Upper lobe of left lung (tissue), 6 donors: ENCODE measurements at regions not wholly inside any gene's neighbourhood (a gene's known extent, or its start where the extent isn't known, plus 50 kb on each side); places are given as distances from the start of the nearest gene placed in this dataset.
A peak's percentile ranks its signal among the peaks of the same experiment; 100 is the strongest.

Experiments
- ATAC-seq, 2 donors: fragments of 200-7000 bp; cut with Tn5 transposase; one replicate each; pipeline ENCODE4 v1.9.1; 2022; ENCODE audit warnings: mild to moderate bottlenecking in 2 of 2, moderate library complexity in 2 of 2; ENCODE audit not compliant: low FRiP score in 2 of 2
- DNase-seq, 2 donors: peaks; one replicate each; pipeline ENCODE4 v3.0.0-alpha.2; 2019 to 2020
- H3K27ac ChIP-seq, 4 donors: fragments of 200-600 bp; sonication (generic); one replicate each; pipeline ENCODE4 v1.5.1; 2016 to 2019
- H3K27me3 ChIP-seq, 4 donors: fragments of 200-600 bp; sonication (generic); one replicate each; pipeline ENCODE4 v1.5.1; 2017 to 2019
- H3K36me3 ChIP-seq, 4 donors: fragments of 200-600 bp; sonication (generic); one replicate each; pipeline ENCODE4 v1.5.1; 2016 to 2019
- H3K4me1 ChIP-seq, 4 donors: fragments of 200-600 bp; sonication (generic); one replicate each; pipeline ENCODE4 v1.5.1; 2018 to 2019
- H3K4me3 ChIP-seq, 4 donors: fragments of 200-600 bp; sonication (generic); one replicate each; pipeline ENCODE4 v1.5.1; 2017 to 2019; ENCODE audit warnings: mild to moderate bottlenecking in 2 of 4, moderate library complexity in 1 of 4
- H3K9me3 ChIP-seq, 4 donors: fragments of 200-600 bp; sonication (generic); one replicate each; pipeline ENCODE4 v1.5.1; 2018 to 2019
- CTCF ChIP-seq, 6 experiments: fragments of 450-650 bp in 4 of 6; fragments of 200-600 bp in 2 of 6; sonication (generic) in 2 of 6; IDR thresholded peaks; one replicate each; pipeline ENCODE4 v1.5.1; 2016 to 2019; ENCODE audit warnings: antibody characterized with exemption in 6 of 6
- EP300 ChIP-seq, 4 donors: sonication (generic); formaldehyde crosslinking; IDR thresholded peaks; one replicate each; pipeline ENCODE4 v1.5.1; 2017; ENCODE audit warnings: antibody characterized with exemption in 4 of 4, control low read depth in 2 of 4
- POLR2A ChIP-seq, 4 donors: fragments of 450-650 bp; IDR thresholded peaks; one replicate each; pipeline ENCODE4 v1.5.1; 2016 to 2017; ENCODE audit warnings: antibody characterized with exemption in 4 of 4, mild to moderate bottlenecking in 2 of 4
- POLR2AphosphoS5 ChIP-seq, 2 donors: sonication (generic); formaldehyde crosslinking; IDR thresholded peaks; one replicate each; pipeline ENCODE4 v1.5.1; 2017; ENCODE audit warnings: antibody characterized with exemption in 2 of 2
- WGBS, 2 donors: methylation state at CpG; one replicate each; pipeline ENCODE4 v1.1.5; 2017 to 2018; 5-methylcytosine and 5-hydroxymethylcytosine counted together
- donor health status: DM: no; HTN: no; CAD: no; lungs with moderate emphysema.
- donor health status: DM: no; HTN: yes; CAD: no; lungs with severe emphysema.

GRCh38 chr13:74778087-74778486 lies 643.9 kb upstream of the KLF12 start:
- no peaks in the 10 kb centered on the region for H3K9me3 ChIP-seq
- 71 to 74% methylated on average over 4 of the region's 4 CpGs for WGBS, 2 donors
- no peak for DNase-seq

GRCh38 chr13:74774264-74774663 lies 640.1 kb upstream of the KLF12 start:
- TF ChIP-seq CTCF (IDR thresholded peaks at IDR 0.05) (no peak), POLR2A (IDR thresholded peaks at IDR 0.05) (no peak), POLR2AphosphoS5 (IDR thresholded peaks at IDR 0.05) (no peak), EP300 (IDR thresholded peaks at IDR 0.05) (no peak)
- ATAC-seq, result no peak

More at GRCh38 chr13:74778087-74778486, 643.9 kb upstream of the KLF12 start:
- ATAC-seq, result no peak
- H3K27me3 ChIP-seq, result no peaks in the 10 kb centered on the region
- H3K27ac ChIP-seq, result no peak overlapping the region
- no peak overlapping the region for H3K4me3 ChIP-seq
- TF ChIP-seq CTCF (IDR thresholded peaks at IDR 0.05) (no peak), POLR2AphosphoS5 (IDR thresholded peaks at IDR 0.05) (no peak), EP300 (IDR thresholded peaks at IDR 0.05) (no peak)
- H3K36me3 ChIP-seq, result no peaks in the 10 kb centered on the region
- no peaks in the 10 kb centered on the region for H3K4me1 ChIP-seq

GRCh38 chr13:74773248-74773647 lies 639.0 kb upstream of the KLF12 start:
- Histone ChIP-seq H3K4me3 (no peak overlapping the region), H3K9me3 (no peaks in the 10 kb centered on the region), H3K4me1 (no peaks in the 10 kb centered on the region), H3K27me3 (no peaks in the 10 kb centered on the region), H3K27ac (no peak overlapping the region), H3K36me3 (no peaks in the 10 kb centered on the region)
- ATAC-seq, result no peak
- no peak for DNase-seq
- 85 to 86% methylated on average over 1 of the region's 1 CpG for WGBS, 2 donors
- TF ChIP-seq EP300 (IDR thresholded peaks at IDR 0.05) (no peak), CTCF (IDR thresholded peaks at IDR 0.05) (no peak)

More at GRCh38 chr13:74774264-74774663, 640.1 kb upstream of the KLF12 start:
- Histone ChIP-seq H3K9me3 (no peaks in the 10 kb centered on the region), H3K27ac (no peak overlapping the region), H3K4me3 (no peak overlapping the region), H3K36me3 (no peaks in the 10 kb centered on the region), H3K27me3 (no peaks in the 10 kb centered on the region), H3K4me1 (no peaks in the 10 kb centered on the region)
- WGBS, 2 donors, result 93 to 97% methylated on average over 1 of the region's 1 CpG
- DNase-seq, result no peak

- TF ChIP-seq POLR2A (IDR thresholded peaks at IDR 0.05) (no peak), EP300 (IDR thresholded peaks at IDR 0.05) (no peak), CTCF (IDR thresholded peaks at IDR 0.05) (no peak)
- 78 to 83% methylated on average over 3 of the region's 3 CpGs for WGBS, 2 donors
- H3K27ac ChIP-seq, result no peak overlapping the region
- no peaks in the 10 kb centered on the region for H3K27me3 ChIP-seq
- ATAC-seq (no peak), DNase-seq (no peak)
- no peaks in the 10 kb centered on the region for H3K36me3 ChIP-seq
- H3K9me3 ChIP-seq, result no peaks in the 10 kb centered on the region
- no peak overlapping the region for H3K4me3 ChIP-seq
- H3K4me1 ChIP-seq, result no peaks in the 10 kb centered on the region
Measured at GRCh38 chr13:74771964-74772363, 637.8 kb upstream of the KLF12 start.

GRCh38 chr13:74770361-74770760 lies 636.2 kb upstream of the KLF12 start:
- no peaks in the 10 kb centered on the region for H3K4me1 ChIP-seq
- DNase-seq (no peak), ATAC-seq (peak in 1 of 2 donors; percentile 86)
- no peak overlapping the region for H3K27ac ChIP-seq
- H3K9me3 ChIP-seq, result no peaks in the 10 kb centered on the region
- no peaks in the 10 kb centered on the region for H3K36me3 ChIP-seq
- H3K4me3 ChIP-seq, result no peak overlapping the region
- H3K27me3 ChIP-seq, result no peaks in the 10 kb centered on the region
- TF ChIP-seq EP300 (IDR thresholded peaks at IDR 0.05) (no peak), CTCF (IDR thresholded peaks at IDR 0.05) (no peak), POLR2A (IDR thresholded peaks at IDR 0.05) (no peak), POLR2AphosphoS5 (IDR thresholded peaks at IDR 0.05) (no peak)
